Heart right ventricle (tissue), 16 donors: ENCODE measurements at regions not wholly inside any gene's neighbourhood (a gene's known extent, or its start where the extent isn't known, plus 50 kb on each side); places are given as distances from the start of the nearest gene placed in this dataset.

Experiments used
- ATAC-seq, 8 donors: fragments of 200-7000 bp; cut with Tn5 transposase; one replicate each; pipeline ENCODE4 v1.9.1; 2020; ENCODE audit warnings: mild to moderate bottlenecking in 8 of 8, moderate library complexity in 8 of 8, moderate number of reproducible peaks in 1 of 8
- DNase-seq, 2 donors: peaks; one replicate each; pipeline ENCODE4 v3.0.0-alpha.2; 2020
- H3K27ac ChIP-seq, 10 donors: fragments of 200-600 bp; sonication (generic) in 2 of 10; one replicate each; pipeline versions ENCODE4 v1.5.0 to v1.8.0; 2020 to 2022; ENCODE audit warnings: mild to moderate bottlenecking in 3 of 10
- H3K27me3 ChIP-seq, 7 donors: fragments of 200-600 bp; one replicate each; pipeline ENCODE4 v1.8.0; 2021 to 2022; ENCODE audit warnings: mild to moderate bottlenecking in 2 of 7
- H3K36me3 ChIP-seq, 9 donors: fragments of 200-600 bp; sonication (generic) in 1 of 9; one replicate each; pipeline versions ENCODE4 v1.5.0 to v1.8.0; 2020 to 2022; ENCODE audit warnings: mild to moderate bottlenecking in 2 of 9
- H3K4me1 ChIP-seq, 9 donors: fragments of 200-600 bp; sonication (generic) in 1 of 9; one replicate each; pipeline versions ENCODE4 v1.5.0 to v1.8.0; 2020 to 2022; ENCODE audit warnings: mild to moderate bottlenecking in 4 of 9
- H3K4me3 ChIP-seq, 10 donors: fragments of 200-600 bp; sonication (generic) in 2 of 10; one replicate each; pipeline versions ENCODE4 v1.5.0 to v1.8.0; 2020 to 2022; ENCODE audit warnings: mild to moderate bottlenecking in 7 of 10, moderate library complexity in 2 of 10
- H3K9me3 ChIP-seq, 11 donors: fragments of 200-600 bp in 10 of 11; sonication (generic) in 2 of 11; one replicate each; pipeline versions ENCODE4 v1.5.0 to v1.8.0; 2013 to 2022; ENCODE audit warnings: mild to moderate bottlenecking in 2 of 11, control low read depth in 1 of 11, moderate library complexity in 1 of 11
- whole genome bisulfite sequencing, 2 donors: extraction: QIAGEN DNeasy Blood & Tissue Kit; methylation state at CpG; one replicate each; pipeline ENCODE4 v1.1.7; 2013; ENCODE audit warnings: inconsistent platforms in 1 of 2; 5-methylcytosine and 5-hydroxymethylcytosine counted together
- intact Hi-C, 10 donors: fragments of 100-400 bp; cut with DNase I; formaldehyde crosslinking; loops; one replicate each; pipeline versions ENCODE4 v1.11.1 to v1.14.2; 2022
- TF ChIP-seq, protein P1 (sequence below), 9 donors: fragments of 200-600 bp; sonication (generic) in 2 of 9; IDR thresholded peaks; one replicate each; pipeline versions ENCODE4 v1.5.0 to v1.8.0; 2021 to 2022; ENCODE audit warnings: antibody characterized with exemption in 9 of 9, mild to moderate bottlenecking in 5 of 9, moderate library complexity in 1 of 9
- donor health status: Arrhythmogenic right ventricular cardiomyopathy.
- donor health status: ischemic (EF 13 %, LVEDD 7.1; RV severe dilation, severe dysfunction).
- donor health status: healthy with polysubstance abuse.
- donor health status: DM: no; HTN: yes; CAD: no.
- donor health status: DM: no; HTN: no; CAD: no.
- donor health status: ischemic (EF 25% LVEDD 6.9; RV normal size, moderate dysfunction).
- donor health status: ischemic (EF 25% LVEDD 5.7; RV mildly dilated, moderate dysfunction).
- donor health status: healthy.
- donor health status: DM: yes; HTN: yes; CAD: no.
- donor health status: Ischemic cardiomyopathy.
- donor health status: ischemic (EF 35%, LVEDD 5.7; RV mildly dilated, moderate dysfunction).
- donor health status: nonischemic (EF 11% LVEDD 7.7; RV severe dilation, severe dysfunction).
- donor health status: DM: yes; HTN: yes; CAD: no.
- donor health status: PGD.
- donor health status: ischemic (EF 29% LVEDD 5.4; RV normal size, mild dysfunction).
- donor health status: nonischemic (EF 23%, LVEDD 6.1; RV moderate dilation, normal function).

DNA sequence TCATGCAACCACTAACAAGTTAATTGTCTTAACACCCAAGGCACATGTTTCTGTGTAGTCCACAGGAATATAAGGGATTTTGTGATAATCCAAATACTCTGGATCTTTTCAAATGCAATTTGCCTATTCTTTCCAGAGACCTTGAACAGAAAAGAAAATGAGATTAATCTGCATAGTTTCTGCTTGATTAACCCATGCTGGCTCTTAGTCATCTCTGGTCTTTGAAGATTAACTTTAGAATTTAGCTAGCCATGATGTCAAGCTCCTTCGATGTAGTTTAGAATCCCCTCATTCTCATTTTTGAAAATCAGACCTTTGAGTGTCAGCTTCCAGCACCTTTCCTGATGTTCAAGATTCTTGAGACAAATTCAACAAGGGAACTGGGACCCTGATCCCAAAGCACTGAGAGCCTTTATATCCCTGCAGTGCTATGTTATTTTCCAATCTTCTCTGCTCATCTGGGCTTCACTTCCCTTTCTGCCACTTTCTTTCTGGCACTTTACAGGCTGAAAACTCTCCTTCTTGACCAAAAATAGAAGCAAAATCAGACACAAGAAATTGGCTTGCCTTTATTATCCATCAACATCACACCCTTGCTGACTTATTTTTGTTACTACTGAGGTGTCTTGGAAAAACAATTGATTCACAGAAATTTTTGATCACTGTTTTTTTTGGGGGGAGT is 155.5 kb downstream of the PALM2AKAP2 start:
- Histone ChIP-seq H3K4me3 (no peak overlapping the region), H3K27ac (no peak overlapping the region), H3K36me3 (peaks cover 0 to 17% (median 0%) of the 10 kb centered on the region in 9 donors), H3K9me3 (no peaks in the 10 kb centered on the region), H3K27me3 (no peaks in the 10 kb centered on the region), H3K4me1 (peaks cover 0 to 17% (median 0%) of the 10 kb centered on the region in 9 donors)
- ATAC-seq, result no peak
- DNase-seq, result no peak
- TF ChIP-seq, protein P1, sequence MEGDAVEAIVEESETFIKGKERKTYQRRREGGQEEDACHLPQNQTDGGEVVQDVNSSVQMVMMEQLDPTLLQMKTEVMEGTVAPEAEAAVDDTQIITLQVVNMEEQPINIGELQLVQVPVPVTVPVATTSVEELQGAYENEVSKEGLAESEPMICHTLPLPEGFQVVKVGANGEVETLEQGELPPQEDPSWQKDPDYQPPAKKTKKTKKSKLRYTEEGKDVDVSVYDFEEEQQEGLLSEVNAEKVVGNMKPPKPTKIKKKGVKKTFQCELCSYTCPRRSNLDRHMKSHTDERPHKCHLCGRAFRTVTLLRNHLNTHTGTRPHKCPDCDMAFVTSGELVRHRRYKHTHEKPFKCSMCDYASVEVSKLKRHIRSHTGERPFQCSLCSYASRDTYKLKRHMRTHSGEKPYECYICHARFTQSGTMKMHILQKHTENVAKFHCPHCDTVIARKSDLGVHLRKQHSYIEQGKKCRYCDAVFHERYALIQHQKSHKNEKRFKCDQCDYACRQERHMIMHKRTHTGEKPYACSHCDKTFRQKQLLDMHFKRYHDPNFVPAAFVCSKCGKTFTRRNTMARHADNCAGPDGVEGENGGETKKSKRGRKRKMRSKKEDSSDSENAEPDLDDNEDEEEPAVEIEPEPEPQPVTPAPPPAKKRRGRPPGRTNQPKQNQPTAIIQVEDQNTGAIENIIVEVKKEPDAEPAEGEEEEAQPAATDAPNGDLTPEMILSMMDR (IDR thresholded peaks at IDR 0.05), result no peak
- intact Hi-C loops, result no loop called here
- WGBS, 2 donors, result 90 to 94% methylated on average over 1 of the region's 1 CpG

DNA sequence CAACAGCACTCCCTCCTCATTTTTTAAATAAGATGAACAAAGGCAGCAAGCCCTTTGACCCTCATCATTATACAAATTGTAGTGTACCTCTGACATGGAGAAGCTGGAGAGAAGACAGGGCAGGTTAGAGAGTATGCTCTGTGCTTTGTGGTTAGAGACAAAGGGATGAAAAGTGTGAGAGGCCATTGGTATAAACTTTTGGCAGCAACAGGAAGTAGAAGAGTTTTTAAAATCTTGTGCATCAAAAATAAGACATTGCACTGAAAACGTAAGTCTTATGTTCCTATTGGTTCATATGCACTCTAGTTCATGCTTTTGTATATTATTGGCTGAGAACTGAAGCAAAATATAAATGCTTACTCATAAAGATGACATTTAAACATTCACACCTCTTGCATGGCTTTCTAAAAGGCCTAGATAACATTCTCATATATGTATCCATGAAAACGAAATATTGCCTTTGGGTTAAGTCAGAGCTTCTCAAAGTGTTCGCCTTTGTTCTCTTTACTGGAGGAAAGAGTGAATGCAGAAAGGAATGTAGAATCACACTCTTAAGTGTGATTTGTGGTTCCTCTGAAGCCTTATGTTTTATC is 158.0 kb downstream of the PALM2AKAP2 start:
- Histone ChIP-seq H3K27me3 (no peaks in the 10 kb centered on the region), H3K27ac (no peak overlapping the region), H3K4me1 (peaks cover 0 to 23% (median 0%) of the 10 kb centered on the region in 9 donors), H3K4me3 (no peak overlapping the region), H3K36me3 (peaks cover 0 to 10% (median 0%) of the 10 kb centered on the region in 9 donors), H3K9me3 (no peaks in the 10 kb centered on the region)
- intact Hi-C loops, result no loop called here
- DNase-seq, result no peak
- WGBS, 2 donors, result 89 to 93% methylated on average over 3 of the region's 3 CpGs
- ATAC-seq, result no peak
- TF ChIP-seq, protein P1 (IDR thresholded peaks at IDR 0.05), result no peak

DNA sequence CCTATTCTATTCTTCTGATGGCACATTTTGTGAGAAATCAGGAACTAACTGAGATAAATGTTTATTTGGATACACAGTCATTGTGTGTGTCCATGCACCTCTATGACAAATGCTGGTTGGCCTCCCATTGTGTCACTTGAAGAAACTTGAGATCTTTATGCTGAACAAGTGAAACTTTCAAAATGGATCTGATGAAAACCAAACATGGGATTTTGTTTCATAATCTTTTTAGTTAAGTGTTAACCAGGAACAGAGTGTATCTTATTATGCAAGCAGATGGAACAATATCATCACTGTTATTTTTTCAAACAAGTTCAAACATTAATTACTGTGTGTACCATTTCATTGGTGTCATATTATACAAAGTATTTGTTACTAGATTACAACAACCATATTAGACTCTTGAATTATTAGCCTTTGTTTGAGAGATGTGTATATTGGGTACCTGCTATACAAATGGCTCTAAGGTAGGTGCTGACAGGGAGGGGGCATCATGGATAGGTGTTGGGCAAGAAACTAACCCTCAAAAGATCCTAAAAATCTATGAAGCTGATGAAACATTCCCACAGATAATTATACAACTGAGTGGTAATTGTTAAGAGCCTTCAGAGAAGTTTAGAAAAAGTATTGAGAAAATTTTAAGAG is 159.8 kb downstream of the PALM2AKAP2 start:
- no peaks in the 10 kb centered on the region for H3K27me3 ChIP-seq
- no peaks in the 10 kb centered on the region for H3K9me3 ChIP-seq
- H3K4me1 ChIP-seq, result peaks cover 0 to 15% (median 0%) of the 10 kb centered on the region in 9 donors
- H3K36me3 ChIP-seq, result peaks cover 0 to 14% (median 0%) of the 10 kb centered on the region in 9 donors
- TF ChIP-seq, protein P1 (IDR thresholded peaks at IDR 0.05), result no peak
- DNase-seq (no peak), ATAC-seq (no peak)
- H3K4me3 ChIP-seq, result no peak overlapping the region
- H3K27ac ChIP-seq, result no peak overlapping the region
- intact Hi-C loops, result no loop called here

DNA sequence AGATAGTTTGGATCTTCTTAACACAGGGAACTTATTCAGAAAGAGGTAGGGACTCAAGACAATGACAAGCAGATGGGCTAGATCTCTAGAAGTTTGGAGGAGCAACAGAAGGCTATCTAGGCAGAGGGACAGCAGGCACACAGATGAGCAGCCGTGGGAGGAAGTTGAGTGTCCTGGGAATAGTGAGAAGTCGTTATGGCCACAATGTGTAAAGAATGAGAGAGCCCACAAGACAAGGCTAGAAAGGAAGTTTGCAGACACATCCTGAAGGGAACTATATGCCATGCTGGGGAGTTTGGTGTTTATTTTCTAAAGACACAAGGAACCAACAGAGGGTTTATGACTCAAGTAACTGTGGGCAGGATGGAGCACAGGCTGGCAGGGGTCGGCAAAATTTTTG is 160.6 kb downstream of the PALM2AKAP2 start:
- WGBS, 2 donors, result 60 to 64% methylated on average over 3 of the region's 3 CpGs
- intact Hi-C loops, result no loop called here
- Histone ChIP-seq H3K36me3 (peaks cover 0 to 14% (median 0%) of the 10 kb centered on the region in 9 donors), H3K27me3 (no peaks in the 10 kb centered on the region), H3K4me3 (no peak overlapping the region), H3K27ac (no peak overlapping the region), H3K9me3 (no peaks in the 10 kb centered on the region), H3K4me1 (peaks cover 0 to 12% (median 0%) of the 10 kb centered on the region in 9 donors)
- DNase-seq (no peak), ATAC-seq (no peak)
- TF ChIP-seq, protein P1 (IDR thresholded peaks at IDR 0.05), result no peak
